Epithelial cell of esophagus (primary cell): ENCODE measurements at regions not wholly inside any gene's neighbourhood (a gene's known extent, or its start where the extent isn't known, plus 50 kb on each side); places are given as distances from the start of the nearest gene placed in this dataset.
"Not testable (repeated sequence)": the region's sequence is repeated elsewhere in the genome, so short reads cannot be mapped to it uniquely, and the experiment has no call there.

ENCODE experiments used
- DNase-seq: peaks from one replicate; pipeline ENCODE4 v3.0.0; 2010; ENCODE audit warnings: low read depth
- H3K4me3 ChIP-seq: 2 replicates; pipeline ENCODE4 v1.5.1; 2011; ENCODE audit warnings: mild to moderate bottlenecking, low read length, control low read depth
- CTCF ChIP-seq: IDR thresholded peaks from 2 replicates; pipeline ENCODE4 v1.5.1; 2011; ENCODE audit warnings: low read depth, mild to moderate bottlenecking, low read length, control low read depth, inconsistent platforms; ENCODE audit not compliant: insufficient read depth; ENCODE audit errors: missing control alignments

- DNase-seq: no peak
- TF ChIP-seq CTCF: no peak
- H3K4me3 ChIP-seq: no peak overlapping the region
Observed at GRCh38 chr2:145374165-145374564, 854.2 kb upstream of the ZEB2 start.

GRCh38 chr2:145367334-145367733 lies 847.4 kb upstream of the ZEB2 start:
- not testable (repeated sequence) for H3K4me3 ChIP-seq, DNase-seq

- no peak for TF ChIP-seq CTCF
- DNase-seq: no peak
- H3K4me3 ChIP-seq: no peak overlapping the region
Observed at GRCh38 chr2:145366341-145366740, 846.4 kb upstream of the ZEB2 start.

- DNase-seq: peak; percentile 31
- TF ChIP-seq CTCF: no peak
- no peak overlapping the region for H3K4me3 ChIP-seq
Observed at GRCh38 chr2:145360129-145360790, 840.3 kb upstream of the ZEB2 start.

- TF ChIP-seq CTCF: no peak
- H3K4me3 ChIP-seq: no peak overlapping the region
- no peak for DNase-seq
Observed at GRCh38 chr2:145359561-145359960, 839.6 kb upstream of the ZEB2 start.

- H3K4me3 ChIP-seq: no peak overlapping the region
- no peak for TF ChIP-seq CTCF
- no peak for DNase-seq
Observed at GRCh38 chr2:145356056-145356455, 836.1 kb upstream of the ZEB2 start.

GRCh38 chr2:145352484-145352883 lies 832.6 kb upstream of the ZEB2 start:
- H3K4me3 ChIP-seq: no peak overlapping the region
- DNase-seq: no peak
- TF ChIP-seq CTCF: no peak
